Fibroblast of skin of scalp (primary cell): ENCODE measurements at regions not wholly inside any gene's neighbourhood (a gene's known extent, or its start where the extent isn't known, plus 50 kb on each side); places are given as distances from the start of the nearest gene placed in this dataset.
"Not testable (repeated sequence)": the region's sequence is repeated elsewhere in the genome, so short reads cannot be mapped to it uniquely, and the experiment has no call there.

ENCODE experiments used
- DNase-seq: peaks from one replicate; pipeline ENCODE4 v3.0.0-alpha.2; 2013

- no peak for DNase-seq
Measured at GRCh38 chr11:93032580-93032979, 63.1 kb downstream of the MTNR1B start.

GRCh38 chr11:93033093-93033492, 63.6 kb downstream of the MTNR1B start:
- no peak for DNase-seq

- peak; percentile 50 for DNase-seq
Measured at GRCh38 chr11:93034031-93034722, 64.7 kb downstream of the MTNR1B start.

GRCh38 chr11:93034723-93035039, 65.2 kb downstream of the MTNR1B start:
- no peak for DNase-seq

- DNase-seq = no peak
Measured at GRCh38 chr11:93038521-93038920, 69.1 kb downstream of the MTNR1B start.

- no peak for DNase-seq
Measured at GRCh38 chr11:93039531-93040240, 70.2 kb downstream of the MTNR1B start.

- DNase-seq = no peak
Measured at GRCh38 chr11:93041682-93042081, 72.2 kb downstream of the MTNR1B start.

- DNase-seq = not testable (repeated sequence)
Measured at GRCh38 chr11:93043186-93043585, 73.7 kb downstream of the MTNR1B start.

- DNase-seq = no peak
Measured at GRCh38 chr11:93049740-93050139, 80.3 kb downstream of the MTNR1B start.

GRCh38 chr11:93051186-93051585, 81.7 kb downstream of the MTNR1B start:
- DNase-seq = peak; percentile 94

GRCh38 chr11:93053864-93054263, 84.4 kb downstream of the MTNR1B start:
- DNase-seq = no peak

- no peak for DNase-seq
Measured at GRCh38 chr11:93054279-93054678, 84.8 kb downstream of the MTNR1B start.

- peak; percentile 98 for DNase-seq
Measured at GRCh38 chr11:93054881-93055280, 85.4 kb downstream of the MTNR1B start.

- DNase-seq = peak; percentile 83
Measured at GRCh38 chr11:93059117-93059957, 89.9 kb downstream of the MTNR1B start.

- DNase-seq = no peak
Measured at GRCh38 chr11:93063086-93063485, 93.6 kb downstream of the MTNR1B start.

GRCh38 chr11:93065074-93065674, 95.7 kb downstream of the MTNR1B start:
- peak; percentile 29 for DNase-seq

GRCh38 chr11:93067881-93068390, 98.5 kb downstream of the MTNR1B start:
- DNase-seq = no peak

GRCh38 chr11:93072229-93072914, 102.9 kb downstream of the MTNR1B start:
- DNase-seq = no peak

GRCh38 chr11:93073026-93073425, 103.6 kb downstream of the MTNR1B start:
- DNase-seq = no peak

- no peak for DNase-seq
Measured at GRCh38 chr11:93073508-93074280, 104.2 kb downstream of the MTNR1B start.

- no peak for DNase-seq
Measured at GRCh38 chr11:93074352-93074751, 104.9 kb downstream of the MTNR1B start.
